CD14-positive monocyte (primary cell): ENCODE measurements at regions not wholly inside any gene's neighbourhood (a gene's known extent, or its start where the extent isn't known, plus 50 kb on each side); places are given as distances from the start of the nearest gene placed in this dataset.

Experiments
- DNase-seq, 3 donors: peaks; one replicate each; pipeline ENCODE4 v3.0.0-alpha.2; 2011 to 2022
- H2AFZ ChIP-seq: 2 replicates; pipeline ENCODE4 v1.6.0; 2012; ENCODE audit warnings: mild to moderate bottlenecking, low read depth, low read length, inconsistent platforms; ENCODE audit not compliant: insufficient read depth, poor library complexity, severe bottlenecking
- H3K27ac ChIP-seq, 2 donors: 1 replicate in 1 of 2; 2 replicates in 1 of 2; pipeline ENCODE4 v1.5.1; 2012 to 2013; ENCODE audit warnings: low read length in 2 of 2, control low read depth in 1 of 2, inconsistent platforms in 1 of 2, low read depth in 1 of 2, mild to moderate bottlenecking in 1 of 2
- H3K27me3 ChIP-seq, 2 donors: one replicate each; pipeline versions ENCODE4 v1.6.0 to v1.6.1; 2011 to 2013; ENCODE audit warnings: low read length in 2 of 2; ENCODE audit not compliant: control insufficient read depth in 2 of 2, insufficient read depth in 2 of 2
- H3K36me3 ChIP-seq, 2 donors: replicated peaks in 1 of 2; 1 replicate in 1 of 2; 2 replicates in 1 of 2; pipeline versions ENCODE4 v1.5.1 to v1.6.1; 2012 to 2013; ENCODE audit warnings: low read length in 2 of 2, control low read depth in 1 of 2, inconsistent platforms in 1 of 2, mild to moderate bottlenecking in 1 of 2; ENCODE audit not compliant: insufficient read depth in 2 of 2, control insufficient read depth in 1 of 2
- H3K4me1 ChIP-seq, 2 donors: 1 replicate in 1 of 2; 2 replicates in 1 of 2; pipeline versions ENCODE4 v1.5.1 to v1.6.1; 2012 to 2013; ENCODE audit warnings: low read length in 2 of 2, control low read depth in 1 of 2, inconsistent platforms in 1 of 2, mild to moderate bottlenecking in 1 of 2, moderate library complexity in 1 of 2; ENCODE audit not compliant: insufficient read depth in 2 of 2, control insufficient read depth in 1 of 2
- H3K4me2 ChIP-seq: replicated peaks from 2 replicates; pipeline ENCODE3; 2012; ENCODE audit warnings: low read length, moderate library complexity, mild to moderate bottlenecking; ENCODE audit not compliant: poor library complexity, severe bottlenecking; ENCODE audit errors: extremely low read depth
- H3K4me3 ChIP-seq, 3 experiments: fragments of 200-600 bp in 1 of 3; sonication (generic) in 1 of 3; replicated peaks in 1 of 3; 1 replicate in 2 of 3; 2 replicates in 1 of 3; pipeline ENCODE4 v1.5.1; 2011 to 2013; ENCODE audit warnings: low read length in 3 of 3, mild to moderate bottlenecking in 3 of 3, control low read depth in 2 of 3, low read depth in 2 of 3, inconsistent platforms in 1 of 3, moderate library complexity in 1 of 3
- H3K79me2 ChIP-seq: 2 replicates; pipeline ENCODE4 v1.6.0; 2012; ENCODE audit warnings: mild to moderate bottlenecking, control low read depth, inconsistent platforms, low read length, moderate library complexity; ENCODE audit not compliant: insufficient read depth
- H3K9ac ChIP-seq: 2 replicates; pipeline ENCODE4 v1.6.0; 2017; ENCODE audit warnings: low read length, mild to moderate bottlenecking; ENCODE audit not compliant: insufficient read depth, poor library complexity, severe bottlenecking
- H3K9me3 ChIP-seq, 2 donors: replicated peaks in 1 of 2; 1 replicate in 1 of 2; 2 replicates in 1 of 2; pipeline versions ENCODE4 v1.5.1 to v1.6.1; 2012 to 2013; ENCODE audit warnings: low read length in 2 of 2, control low read depth in 1 of 2; ENCODE audit not compliant: control insufficient read depth in 1 of 2, insufficient read depth in 1 of 2
- H4K20me1 ChIP-seq: 2 replicates; pipeline ENCODE4 v1.6.0; 2012; ENCODE audit warnings: mild to moderate bottlenecking, low read length, control low read depth, moderate library complexity; ENCODE audit not compliant: insufficient read depth
- H3K27ac Mint-ChIP-seq, 7 donors: one replicate each; pipeline ENCODE4 v1.8.0; 2020; ENCODE audit warnings: mild to moderate bottlenecking in 7 of 7, mixed read lengths in 7 of 7, moderate library complexity in 6 of 7, inconsistent platforms in 2 of 7
- H3K27me3 Mint-ChIP-seq, 3 donors: one replicate each; pipeline ENCODE4 v1.8.0; 2021 to 2022; ENCODE audit warnings: low read depth in 3 of 3, mild to moderate bottlenecking in 3 of 3, mixed read lengths in 3 of 3, moderate library complexity in 3 of 3, inconsistent platforms in 1 of 3
- H3K36me3 Mint-ChIP-seq, 2 donors: one replicate each; pipeline ENCODE4 v1.8.0; 2020; ENCODE audit warnings: mixed read lengths in 2 of 2, inconsistent platforms in 1 of 2, mild to moderate bottlenecking in 1 of 2
- H3K4me1 Mint-ChIP-seq: one replicate; pipeline ENCODE4 v1.8.0; 2020; ENCODE audit warnings: mild to moderate bottlenecking, mixed read lengths
- H3K4me3 Mint-ChIP-seq, 2 donors: one replicate each; pipeline ENCODE4 v1.8.0; 2020; ENCODE audit warnings: mild to moderate bottlenecking in 2 of 2, mixed read lengths in 2 of 2, moderate library complexity in 1 of 2
- H3K9me3 Mint-ChIP-seq, 7 donors: one replicate each; pipeline ENCODE4 v1.8.0; 2020 to 2022; ENCODE audit warnings: mixed read lengths in 7 of 7, mild to moderate bottlenecking in 6 of 7, moderate library complexity in 6 of 7, inconsistent platforms in 2 of 7
- WGBS: methylation state at CpG from one replicate; pipeline ENCODE4 v1.1.5; 2013; ENCODE audit warnings: missing lambda C conversion rate; ENCODE audit not compliant: insufficient coverage; 5-methylcytosine and 5-hydroxymethylcytosine counted together
- intact Hi-C, 2 donors: fragments of 100-400 bp; cut with micrococcal nuclease; formaldehyde crosslinking; loops; one replicate each; pipeline versions ENCODE4 v1.15.0 to v1.15.1; 2023
- TF ChIP-seq, protein P1 (sequence below): fragments of 200-600 bp; IDR thresholded peaks from one replicate; pipeline ENCODE4 v1.8.0; 2022; ENCODE audit warnings: antibody characterized with exemption, mild to moderate bottlenecking

- no peak for DNase-seq
- Mint-ChIP-seq H3K4me3 (no peak overlapping the region), H3K27ac (no peak overlapping the region)
Observed at GRCh38 chr6:12436224-12436623, 146.1 kb downstream of the EDN1 start.

GRCh38 chr6:12436683-12437082 is 146.5 kb downstream of the EDN1 start:
- Histone ChIP-seq H3K27me3 (no peaks in the 10 kb centered on the region), H3K9me3 (no peaks in the 10 kb centered on the region), H4K20me1 (no peaks in the 10 kb centered on the region), H3K4me1 (no peaks in the 10 kb centered on the region), H2AFZ (no peak overlapping the region), H3K9ac (no peak overlapping the region), H3K4me3 (no peak overlapping the region), H3K79me2 (no peaks in the 10 kb centered on the region), H3K27ac (no peak overlapping the region), H3K4me2 (no peak overlapping the region), H3K36me3 (no peaks in the 10 kb centered on the region)
- H3K27me3 Mint-ChIP-seq = peaks cover 0 to 4% (median 2%) of the 10 kb centered on the region in 3 donors
- DNase-seq = no peak
- TF ChIP-seq, protein P1, sequence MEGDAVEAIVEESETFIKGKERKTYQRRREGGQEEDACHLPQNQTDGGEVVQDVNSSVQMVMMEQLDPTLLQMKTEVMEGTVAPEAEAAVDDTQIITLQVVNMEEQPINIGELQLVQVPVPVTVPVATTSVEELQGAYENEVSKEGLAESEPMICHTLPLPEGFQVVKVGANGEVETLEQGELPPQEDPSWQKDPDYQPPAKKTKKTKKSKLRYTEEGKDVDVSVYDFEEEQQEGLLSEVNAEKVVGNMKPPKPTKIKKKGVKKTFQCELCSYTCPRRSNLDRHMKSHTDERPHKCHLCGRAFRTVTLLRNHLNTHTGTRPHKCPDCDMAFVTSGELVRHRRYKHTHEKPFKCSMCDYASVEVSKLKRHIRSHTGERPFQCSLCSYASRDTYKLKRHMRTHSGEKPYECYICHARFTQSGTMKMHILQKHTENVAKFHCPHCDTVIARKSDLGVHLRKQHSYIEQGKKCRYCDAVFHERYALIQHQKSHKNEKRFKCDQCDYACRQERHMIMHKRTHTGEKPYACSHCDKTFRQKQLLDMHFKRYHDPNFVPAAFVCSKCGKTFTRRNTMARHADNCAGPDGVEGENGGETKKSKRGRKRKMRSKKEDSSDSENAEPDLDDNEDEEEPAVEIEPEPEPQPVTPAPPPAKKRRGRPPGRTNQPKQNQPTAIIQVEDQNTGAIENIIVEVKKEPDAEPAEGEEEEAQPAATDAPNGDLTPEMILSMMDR = no peak
- no peaks in the 10 kb centered on the region for H3K36me3 Mint-ChIP-seq
- H3K4me1 Mint-ChIP-seq = peaks cover 2% of the 10 kb centered on the region
- H3K4me3 Mint-ChIP-seq = no peak overlapping the region
- intact Hi-C loops = no loop called here
- no CpG with 5 or more reads among the region's 1 CpG for WGBS
- peaks cover 0 to 8% (median 1%) of the 10 kb centered on the region in 7 donors for H3K9me3 Mint-ChIP-seq
- no peak overlapping the region for H3K27ac Mint-ChIP-seq

More at GRCh38 chr6:12436224-12436623, 146.1 kb downstream of the EDN1 start:
- Histone ChIP-seq H2AFZ (no peak overlapping the region), H3K9ac (no peak overlapping the region), H4K20me1 (no peaks in the 10 kb centered on the region), H3K27ac (no peak overlapping the region), H3K4me2 (no peak overlapping the region), H3K27me3 (no peaks in the 10 kb centered on the region), H3K36me3 (no peaks in the 10 kb centered on the region), H3K79me2 (no peaks in the 10 kb centered on the region), H3K4me1 (no peaks in the 10 kb centered on the region), H3K4me3 (no peak overlapping the region), H3K9me3 (no peaks in the 10 kb centered on the region)
- Mint-ChIP-seq H3K4me1 (peaks cover 2% of the 10 kb centered on the region), H3K27me3 (peaks cover 0 to 2% (median 2%) of the 10 kb centered on the region in 3 donors), H3K36me3 (no peaks in the 10 kb centered on the region), H3K9me3 (peaks cover 0 to 8% (median 1%) of the 10 kb centered on the region in 7 donors)
- no CpG with 5 or more reads among the region's 3 CpGs for WGBS
- TF ChIP-seq, protein P1 = no peak
- intact Hi-C loops = no loop called here
